HG03159 (cell line): ENCODE measurements at regions not wholly inside any gene's neighbourhood (a gene's known extent, or its start where the extent isn't known, plus 50 kb on each side); places are given as distances from the start of the nearest gene placed in this dataset.
"Not testable (repeated sequence)": the region's sequence is repeated elsewhere in the genome, so short reads cannot be mapped to it uniquely, and the experiment has no call there.

ENCODE experiments used
- ATAC-seq: cut with Tn5 transposase; IDR thresholded peaks from one replicate; pipeline ENCODE4 v1.9.1; 2021; ENCODE audit warnings: mild to moderate bottlenecking, moderate library complexity; ENCODE audit not compliant: unreplicated experiment

DNA sequence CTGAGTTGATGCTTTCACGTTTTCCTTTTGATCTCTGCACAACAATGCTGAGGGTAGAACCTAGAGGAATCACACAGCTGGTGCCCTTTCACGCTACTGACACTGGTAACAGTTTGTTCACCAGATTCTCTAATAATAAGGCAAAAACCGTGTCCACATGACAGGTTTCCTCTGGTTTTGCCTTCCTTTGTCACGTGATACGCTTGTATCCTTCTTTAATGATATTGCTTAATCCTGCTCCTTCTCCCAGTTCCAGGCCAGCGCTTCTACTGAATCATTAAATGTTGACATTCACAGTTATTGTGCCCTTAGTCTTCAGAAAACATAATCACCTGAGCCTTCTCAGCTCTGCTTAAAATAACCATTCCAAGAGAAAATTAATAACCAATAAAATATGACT, 978.2 kb upstream of the NCAM2 start:
- no peak for ATAC-seq

DNA sequence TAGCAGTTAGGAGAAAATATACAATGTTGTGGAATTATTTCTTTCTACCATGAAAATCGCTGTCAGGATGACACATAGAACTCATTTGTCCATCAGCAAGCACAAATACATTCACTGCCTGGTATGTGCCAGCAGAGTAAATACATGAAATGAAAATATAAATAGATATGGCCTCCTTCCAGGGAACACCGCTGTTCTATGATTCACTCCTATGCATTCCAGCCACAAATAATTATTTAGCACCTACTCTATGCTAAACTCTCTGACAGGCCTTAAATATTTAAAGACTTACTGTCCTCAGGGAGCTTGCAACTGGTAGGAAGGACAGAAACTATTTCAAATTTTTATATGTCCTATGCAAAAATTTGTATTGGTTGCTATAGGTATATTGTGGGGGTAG, 975.0 kb upstream of the NCAM2 start:
- no peak for ATAC-seq

DNA sequence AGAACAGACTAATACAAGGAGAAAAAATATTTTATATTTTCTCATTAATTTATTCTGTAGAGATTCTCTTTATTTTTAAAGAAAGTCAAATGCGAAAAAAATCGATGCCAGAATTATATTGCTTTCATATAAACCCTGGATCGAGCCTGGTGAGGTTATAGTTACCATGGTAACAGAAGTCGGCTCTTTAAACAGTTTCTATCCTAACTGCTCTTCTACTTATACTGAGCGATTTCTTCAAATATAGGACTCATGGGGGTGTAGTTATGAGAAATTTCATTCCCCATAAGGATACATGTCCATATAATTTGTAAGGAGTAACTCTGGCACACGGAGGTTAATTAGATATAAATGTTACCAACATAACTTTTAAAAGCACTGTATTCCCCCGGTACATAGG, 973.5 kb upstream of the NCAM2 start:
- no peak for ATAC-seq

DNA sequence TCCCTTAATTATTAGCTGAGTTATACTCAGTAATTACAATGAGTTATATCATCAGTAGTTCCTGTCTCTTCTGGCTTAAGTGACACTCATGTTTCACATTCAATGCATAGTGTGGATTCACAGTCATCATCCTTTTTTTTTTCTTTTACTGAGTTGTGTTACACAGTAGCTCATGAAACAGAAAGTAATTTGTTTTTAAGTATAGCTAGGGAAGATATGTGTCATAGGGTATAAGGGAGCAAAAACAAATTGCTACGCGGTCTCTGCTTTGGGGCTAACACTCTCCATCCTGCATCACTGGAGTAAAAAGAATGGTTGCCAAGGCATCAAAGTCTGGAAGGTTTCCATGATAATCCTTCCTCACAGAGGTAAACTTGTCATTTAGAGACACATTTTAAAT, 971.7 kb upstream of the NCAM2 start:
- ATAC-seq: no peak

DNA sequence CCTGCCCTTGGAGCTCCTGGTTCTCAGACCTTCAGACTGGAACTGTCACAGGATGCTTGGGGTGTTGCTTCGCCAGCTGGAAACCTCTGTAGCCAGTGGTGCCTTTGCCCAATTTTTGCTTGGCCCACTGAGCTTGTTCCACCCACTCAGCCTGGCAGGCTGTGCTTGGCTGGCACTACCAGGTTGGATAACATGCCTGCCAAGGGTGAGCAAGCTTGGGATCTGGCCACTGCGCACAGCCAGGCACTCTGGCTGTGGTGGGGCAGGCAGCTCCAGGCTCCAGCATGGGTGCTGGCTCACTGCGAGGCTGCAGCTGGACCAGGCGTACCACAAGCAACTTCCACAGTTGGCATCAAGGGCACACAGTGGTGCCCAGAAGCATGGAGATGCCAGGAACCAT, 967.8 kb upstream of the NCAM2 start:
- no peak for ATAC-seq

DNA sequence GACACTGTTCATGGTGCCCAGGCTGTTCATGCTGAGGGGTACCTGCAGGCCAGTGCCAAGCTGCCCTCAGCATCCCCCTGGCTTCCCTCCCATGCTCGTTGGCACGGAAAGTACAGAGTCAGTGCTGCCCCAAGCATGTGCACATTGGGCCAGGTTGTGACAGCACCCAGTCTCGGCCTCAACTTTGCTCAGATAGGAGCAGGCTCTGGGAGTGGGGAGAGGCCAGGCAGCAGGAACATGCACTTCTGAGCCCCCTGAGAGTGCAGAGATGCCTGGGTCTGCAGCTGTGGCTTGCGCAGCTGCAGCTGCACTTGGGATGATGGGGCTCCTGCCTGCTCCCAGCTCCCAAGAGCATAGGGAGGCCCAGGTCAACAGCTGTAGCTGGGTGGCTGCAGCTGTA, 966.4 kb upstream of the NCAM2 start:
- no peak for ATAC-seq

DNA sequence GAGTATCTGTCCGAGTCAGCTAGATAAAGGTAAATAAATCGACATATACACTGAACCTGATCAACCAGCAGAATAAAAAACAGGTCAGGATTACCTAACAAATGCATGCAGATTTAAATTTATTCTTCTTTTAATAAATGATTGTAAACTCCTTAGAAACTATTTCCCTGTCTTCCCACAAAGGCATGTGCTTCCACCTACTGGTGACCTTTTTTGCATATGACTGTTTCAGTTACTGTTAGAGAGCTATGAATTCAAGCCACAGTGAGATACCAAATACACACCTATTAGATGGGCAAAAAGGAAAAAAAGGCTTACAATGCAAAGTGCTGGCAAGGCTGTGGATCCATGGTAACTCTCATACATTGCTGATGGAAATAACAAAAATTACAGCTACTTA, 957.4 kb upstream of the NCAM2 start:
- ATAC-seq: no peak

DNA sequence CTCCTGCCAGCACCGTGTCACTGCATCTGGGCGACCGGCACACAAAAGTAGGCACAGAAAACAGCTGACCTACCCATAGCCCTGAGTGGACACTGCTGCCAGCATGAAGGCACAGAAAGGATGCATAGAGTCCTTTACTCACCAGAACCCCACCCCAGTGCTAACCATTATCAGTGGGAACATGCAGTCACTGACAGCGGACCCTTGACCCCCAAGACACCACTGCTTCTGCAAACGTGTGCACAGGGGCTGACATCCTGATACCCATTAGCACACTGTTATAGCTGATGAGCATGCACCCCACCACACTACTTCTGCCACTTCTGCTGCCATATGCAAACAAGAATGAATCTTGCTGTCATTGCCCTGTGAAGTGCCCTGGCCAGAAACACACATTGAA, 953.0 kb upstream of the NCAM2 start:
- no peak for ATAC-seq

DNA sequence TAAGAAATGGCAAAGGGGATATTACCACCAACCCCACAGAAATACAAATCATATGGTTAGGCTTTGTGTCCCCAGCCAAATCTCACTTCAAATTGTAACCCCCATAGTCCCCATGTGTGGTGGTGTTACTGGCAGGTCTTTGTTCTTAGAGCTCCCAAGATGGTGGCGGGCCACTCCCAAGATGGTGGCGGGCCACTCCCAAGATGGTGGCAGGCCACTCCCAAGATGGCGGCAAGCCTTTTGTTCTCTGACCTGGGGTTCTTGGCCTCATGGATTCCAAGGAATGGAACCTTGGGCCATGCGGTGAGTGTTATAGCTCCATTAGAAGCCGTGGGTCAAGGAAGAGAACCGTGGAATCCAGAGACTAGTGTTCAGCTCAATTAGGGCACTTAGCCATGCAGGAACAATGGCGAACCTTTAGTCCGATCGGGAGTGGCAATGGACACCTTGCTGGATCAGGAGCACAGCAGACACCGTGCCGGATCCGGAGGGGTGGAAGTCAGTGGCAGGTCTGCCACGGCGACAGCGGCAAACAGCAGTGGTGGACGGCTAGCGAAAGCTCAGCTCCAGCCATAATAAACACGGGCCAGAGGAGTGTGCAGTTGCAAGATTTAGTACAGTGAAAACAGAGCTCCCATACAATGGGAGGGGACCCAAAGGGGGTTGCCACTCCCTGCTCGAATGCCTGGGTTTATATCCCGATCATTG, 949.9 kb upstream of the NCAM2 start:
- not testable (repeated sequence) for ATAC-seq

DNA sequence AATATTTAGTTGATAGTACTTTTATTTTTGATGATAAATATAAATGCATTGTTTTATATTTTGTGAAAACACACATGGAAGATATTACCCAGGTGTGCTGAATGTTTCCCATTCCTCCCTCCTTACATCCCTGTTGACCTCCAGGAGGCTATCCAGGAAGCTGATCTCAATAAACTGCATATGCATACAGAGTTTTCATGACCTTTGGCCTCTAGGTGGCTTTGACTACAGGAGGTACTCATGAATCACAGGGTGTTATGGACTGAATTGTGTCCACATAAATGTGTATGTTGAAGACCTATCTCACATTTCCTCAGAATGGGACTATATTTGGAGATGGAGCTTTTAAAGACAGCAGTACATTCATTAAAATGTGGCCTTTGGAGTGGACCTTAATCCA, 914.9 kb upstream of the NCAM2 start:
- no peak for ATAC-seq

DNA sequence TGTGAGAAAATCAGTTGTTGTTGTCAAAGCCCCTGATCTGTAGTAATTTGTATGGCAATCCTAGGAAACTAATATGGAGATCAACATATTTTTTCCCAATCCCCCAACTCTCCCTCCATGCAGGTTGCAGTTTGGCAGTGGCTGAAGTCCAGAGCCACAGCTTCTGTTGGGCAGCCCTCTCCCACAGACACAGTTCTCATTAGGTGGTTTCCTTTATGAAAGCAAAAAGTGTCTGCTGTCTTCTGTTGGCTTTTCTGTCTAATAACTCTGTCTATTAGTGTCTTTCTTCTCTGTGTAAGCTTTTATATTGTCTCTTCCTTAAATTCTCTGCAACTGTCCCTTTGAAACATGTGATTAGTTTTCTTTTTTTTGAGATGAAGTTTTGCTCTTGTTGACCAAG, 914.3 kb upstream of the NCAM2 start:
- no peak for ATAC-seq

DNA sequence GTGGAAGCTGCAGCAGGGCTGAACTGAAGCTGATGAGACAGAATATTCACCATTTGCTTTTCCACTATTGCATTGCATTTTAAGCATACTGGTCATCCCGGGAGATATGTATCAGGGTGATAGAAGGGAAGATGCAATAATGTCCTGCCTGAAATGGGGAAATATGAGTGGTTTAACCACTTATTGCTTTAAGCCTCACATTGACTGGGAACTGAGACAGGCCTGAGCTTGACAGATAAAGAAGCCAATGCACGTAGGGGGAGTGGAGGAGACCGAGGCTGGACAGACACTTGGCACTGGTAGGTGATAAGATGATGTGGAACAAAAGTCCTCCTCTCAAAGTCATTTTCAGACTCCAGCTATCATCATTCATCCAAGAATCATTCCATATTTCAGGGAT, 911.7 kb upstream of the NCAM2 start:
- no peak for ATAC-seq

DNA sequence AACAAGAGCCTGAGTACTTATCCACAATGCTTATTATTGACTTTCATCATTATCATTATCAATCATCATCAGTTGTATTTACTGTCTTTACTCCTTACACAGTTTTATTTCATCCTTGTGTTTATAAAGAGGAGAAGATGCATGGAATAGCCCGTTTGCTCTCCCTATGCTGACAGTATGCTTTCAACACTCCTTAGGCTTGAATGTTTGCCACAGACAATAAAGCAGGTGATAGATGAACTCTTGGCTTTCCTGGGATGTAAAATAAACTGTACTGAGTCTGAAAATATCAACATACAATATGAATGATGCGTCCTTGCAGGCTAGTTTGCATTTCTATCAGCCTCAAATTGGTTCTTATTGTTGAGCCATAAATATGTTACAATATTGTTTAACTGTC, 891.8 kb upstream of the NCAM2 start:
- ATAC-seq: no peak

DNA sequence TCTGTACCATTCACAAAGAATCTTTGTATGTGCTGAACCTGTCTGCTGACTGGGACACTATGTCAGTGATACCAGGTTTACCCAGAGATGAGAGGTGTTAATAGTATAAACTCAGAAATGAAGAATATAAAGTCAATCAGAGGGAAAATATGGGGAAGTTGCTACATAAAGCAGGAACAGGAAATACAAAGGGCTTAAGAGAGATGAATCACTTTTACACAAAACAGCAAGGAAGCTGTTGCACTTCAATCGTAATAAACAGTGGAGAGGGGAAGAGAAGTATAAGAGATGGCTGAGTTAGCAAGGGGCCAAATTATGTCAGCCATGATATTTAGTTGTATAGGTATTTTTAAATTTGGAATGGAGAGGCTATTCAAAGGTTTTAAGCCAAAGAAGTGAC, 890.2 kb upstream of the NCAM2 start:
- no peak for ATAC-seq

DNA sequence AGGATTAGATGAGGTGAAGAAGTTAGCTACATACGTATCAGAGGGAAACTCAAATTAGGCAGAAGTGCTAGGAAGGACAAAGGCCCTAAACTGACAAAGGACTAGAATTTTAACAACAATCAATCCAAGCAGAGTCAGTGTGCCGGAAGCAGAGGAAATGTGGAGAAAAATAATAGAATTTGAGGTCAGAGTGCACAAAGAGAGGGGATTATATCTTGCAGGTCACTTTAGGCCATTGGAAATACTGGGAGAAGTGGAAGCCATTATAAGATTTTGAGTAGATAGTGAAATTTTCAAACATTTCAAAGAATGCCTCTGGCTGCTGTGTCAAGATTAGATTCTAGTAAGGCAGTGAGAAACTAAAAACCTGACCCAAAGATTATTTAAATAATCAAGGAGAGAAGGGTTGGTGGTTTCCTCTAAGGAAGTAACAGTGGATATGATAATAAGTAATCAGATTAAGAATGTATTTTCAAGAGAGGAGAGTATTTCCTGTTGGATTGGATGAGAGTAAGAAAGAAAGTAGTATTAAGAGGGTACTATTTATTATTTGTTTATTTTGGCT, 889.2 kb upstream of the NCAM2 start:
- no peak for ATAC-seq

DNA sequence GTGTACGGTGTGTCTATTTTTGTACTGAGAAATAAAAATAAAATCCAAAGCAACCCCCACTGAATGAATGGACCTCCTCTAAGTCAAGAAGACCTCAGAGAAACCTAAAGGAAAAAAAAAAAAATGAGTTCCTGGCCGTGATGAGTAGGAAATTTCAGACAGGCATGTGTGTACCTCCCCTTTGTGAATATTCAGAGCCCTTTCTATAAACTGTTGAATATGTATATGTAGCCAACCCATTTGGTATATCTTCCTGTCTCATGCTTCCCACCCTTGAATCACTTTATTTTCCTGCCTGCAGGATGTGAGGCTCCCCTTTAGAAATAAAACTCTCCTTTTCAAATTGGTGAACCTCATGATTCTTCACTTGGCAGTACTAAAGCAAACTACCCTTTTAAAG, 887.8 kb upstream of the NCAM2 start:
- ATAC-seq: no peak

DNA sequence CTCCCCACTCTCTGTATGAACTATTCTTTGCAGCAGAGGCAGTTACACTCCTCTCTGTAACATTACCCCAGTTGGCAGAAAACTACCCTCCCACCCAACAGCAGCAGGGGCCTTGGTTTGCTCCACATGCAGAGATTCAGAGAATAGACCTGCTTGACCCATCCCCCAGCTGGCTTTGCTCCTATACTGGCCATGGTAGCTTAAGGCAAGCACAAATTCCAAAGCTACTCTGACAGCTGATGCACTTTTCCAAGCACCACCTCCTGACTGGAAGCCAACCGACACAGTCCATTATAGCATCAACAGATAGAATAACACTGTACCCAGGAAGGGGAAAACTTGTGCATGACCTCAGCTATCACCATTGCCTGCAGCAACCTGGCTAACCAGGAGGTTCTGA, 846.5 kb upstream of the NCAM2 start:
- no peak for ATAC-seq

DNA sequence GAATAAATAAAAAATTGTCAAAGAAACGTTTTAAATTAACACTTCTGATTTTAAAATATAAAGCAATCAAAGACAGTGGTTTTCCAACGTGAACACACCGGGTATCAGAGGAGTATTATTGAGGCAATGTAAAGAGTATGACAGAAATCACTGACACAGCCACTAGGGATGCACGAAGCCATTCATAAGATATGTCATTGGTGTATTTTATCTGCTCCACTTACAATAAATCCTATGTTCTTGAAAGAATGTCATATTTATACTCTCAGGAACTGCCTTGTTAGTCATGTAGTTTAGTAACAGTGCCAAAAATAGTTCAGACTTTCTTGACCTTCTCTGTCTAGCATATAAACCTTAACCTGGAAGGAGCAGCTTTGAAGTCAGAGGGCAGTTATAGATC, 835.0 kb upstream of the NCAM2 start:
- ATAC-seq: no peak

DNA sequence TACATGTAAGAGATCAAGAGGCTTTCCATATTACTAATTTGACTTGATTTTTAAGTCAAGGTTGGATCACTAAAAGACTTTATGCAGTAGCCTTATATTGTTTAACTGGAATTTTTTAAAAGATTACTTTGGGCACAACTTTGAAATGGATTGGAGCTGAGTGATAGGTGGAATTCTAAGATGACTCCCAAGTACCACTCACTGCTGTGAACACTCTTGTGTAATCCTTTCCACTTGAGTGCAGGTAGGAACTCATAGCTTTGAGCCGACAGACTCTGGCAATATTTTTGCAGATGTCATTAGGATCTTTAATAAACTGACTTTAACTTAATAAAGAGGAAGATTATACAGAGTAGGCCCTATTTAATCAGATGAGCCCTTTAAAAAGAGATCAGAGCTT, 831.1 kb upstream of the NCAM2 start:
- no peak for ATAC-seq

DNA sequence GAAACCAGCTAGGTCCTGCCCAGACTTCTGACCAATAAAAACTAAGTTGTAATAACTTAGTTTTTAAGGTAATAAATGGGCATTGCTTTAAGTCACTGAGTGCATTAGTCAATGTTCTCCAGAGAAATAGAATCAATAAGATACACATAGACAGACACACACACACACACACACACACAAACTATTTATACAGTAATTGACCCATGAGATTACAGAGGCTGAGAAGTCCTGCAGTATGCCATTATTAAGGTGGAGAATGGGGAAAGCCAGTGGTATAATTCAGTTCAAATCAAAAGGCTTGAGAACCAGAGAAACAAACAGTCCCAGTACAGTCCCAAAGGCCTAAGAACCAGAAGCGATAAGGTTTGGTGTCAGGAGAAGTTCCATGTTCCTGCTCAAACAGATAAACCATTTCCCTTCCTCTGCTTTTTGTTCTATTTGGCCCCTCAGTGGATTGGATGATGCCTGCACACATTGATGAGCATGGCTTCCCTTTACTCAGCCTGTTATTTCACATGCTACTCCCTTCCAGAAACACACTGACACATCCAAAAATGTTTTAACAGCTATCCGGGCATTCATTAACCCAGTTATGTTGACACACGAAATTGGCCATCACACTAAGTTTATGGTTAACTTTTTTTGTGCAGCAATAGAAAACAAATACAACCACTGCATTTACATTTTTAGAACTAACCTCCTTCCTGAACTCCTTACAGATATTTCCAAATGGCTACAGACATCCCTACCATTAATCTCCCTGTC, 828.2 kb upstream of the NCAM2 start:
- ATAC-seq: no peak

DNA sequence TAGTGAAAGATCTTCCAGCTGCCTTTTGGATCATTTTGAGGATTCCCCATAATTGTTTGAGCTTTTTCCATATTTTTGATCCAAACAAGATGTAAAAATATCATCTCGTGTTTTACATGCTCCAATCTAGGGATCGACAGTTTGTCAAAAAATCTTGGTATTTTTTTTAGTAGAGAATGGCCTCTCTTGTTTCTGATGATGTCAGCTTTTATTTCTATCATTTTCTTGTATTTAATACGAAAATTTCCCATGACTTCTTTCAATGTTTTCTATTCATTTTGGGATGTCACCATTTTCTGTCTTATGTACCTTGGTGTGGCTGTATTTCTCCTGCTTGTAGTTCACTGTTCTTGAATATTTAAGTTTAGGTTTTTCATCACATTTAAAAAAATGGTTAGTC, 812.0 kb upstream of the NCAM2 start:
- no peak for ATAC-seq

DNA sequence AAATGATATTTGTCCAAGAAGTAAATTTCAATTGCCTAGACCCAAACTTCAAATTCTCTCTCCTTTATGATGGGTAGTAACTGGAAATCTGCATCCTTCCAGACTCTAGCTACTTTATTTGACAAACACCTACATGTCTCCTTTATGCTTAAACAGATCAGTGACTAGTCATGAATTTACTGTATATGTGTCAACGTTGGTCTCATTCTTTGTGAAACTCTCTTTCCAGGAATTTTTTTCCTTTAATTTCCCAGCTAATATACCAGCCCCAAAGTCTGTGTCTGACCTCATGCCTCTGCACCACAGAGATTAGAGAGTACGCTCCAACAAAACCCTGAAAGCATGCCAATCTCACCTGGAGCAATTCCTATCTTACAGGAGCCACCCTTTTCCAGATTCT, 811.2 kb upstream of the NCAM2 start:
- no peak for ATAC-seq
